GM12878 (cell line): ENCODE measurements at regions not wholly inside any gene's neighbourhood (a gene's known extent, or its start where the extent isn't known, plus 50 kb on each side); places are given as distances from the start of the nearest gene placed in this dataset.
"Not testable (repeated sequence)": the region's sequence is repeated elsewhere in the genome, so short reads cannot be mapped to it uniquely, and the experiment has no call there.

Experiments
- ATAC-seq: fragments of 200-7000 bp; cut with Tn5 transposase; 3 replicates; pipeline ENCODE4 v1.9.1; 2020; ENCODE audit warnings: mild to moderate bottlenecking, moderate library complexity
- BruUV-seq: library from RNA; stranded (reverse); fragments of 400-500 nt; replicated peaks from 2 replicates; lab custom pipeline; 2021; lab: Mats Ljungman, UMichigan
- CTCF ChIA-PET: fragments of 300-600 bp; sonication (Branson Sonifier 250); formaldehyde crosslinking; extraction: SDS; loops from one replicate; lab custom pipeline; 2021; ENCODE audit warnings: inconsistent platforms; lab: Yijun Ruan, JAX
- POLR2A ChIA-PET: fragments of 350-600 bp; formaldehyde crosslinking; extraction: SDS; loops from one replicate; lab custom pipeline; 2021; ENCODE audit warnings: inconsistent platforms; lab: Charles Lee
- RAD21 ChIA-PET: fragments of 300-600 bp; sonication (Branson Sonifier 250); formaldehyde crosslinking; loops from one replicate; lab custom pipeline; 2023; ENCODE audit warnings: antibody characterized with exemption; ENCODE audit not compliant: unreplicated experiment; lab: Charles Lee
- SMC1A ChIA-PET: fragments of 300-600 bp; sonication (Branson Sonifier 250); formaldehyde crosslinking; loops from one replicate; lab custom pipeline; 2023; ENCODE audit not compliant: unreplicated experiment, uncharacterized antibody; lab: Charles Lee
- DNase-seq: peaks from one replicate; pipeline ENCODE4 v3.0.0-alpha.2; 2011; ENCODE audit warnings: low read depth, low spot score
- FAIRE-seq: peaks from 3 replicates; lab custom pipeline; 2011; peaks lifted over from hg19 to GRCh38; lab: Jason Lieb, UNC
- H2AFZ ChIP-seq: 2 replicates; pipeline ENCODE4 v1.6.0; 2011; ENCODE audit warnings: low read depth, low read length, control low read depth; ENCODE audit not compliant: control insufficient read depth
- H3K27ac ChIP-seq: 2 replicates; pipeline ENCODE4 v1.5.1; 2011; ENCODE audit warnings: control low read depth; ENCODE audit not compliant: control insufficient read depth, insufficient read depth
- H3K27me3 ChIP-seq, 2 experiments: replicated peaks in 1 of 2; 2 replicates each; pipeline versions ENCODE4 v1.6.0 to v1.6.1; 2011; ENCODE audit warnings: low read length in 1 of 2; ENCODE audit not compliant: control insufficient read depth in 2 of 2, insufficient read depth in 2 of 2
- H3K36me3 ChIP-seq, 2 experiments: 2 replicates each; pipeline ENCODE4 v1.5.1; 2011; ENCODE audit warnings: low read length in 1 of 2; ENCODE audit not compliant: control insufficient read depth in 2 of 2, insufficient read depth in 2 of 2
- H3K4me1 ChIP-seq: 2 replicates; pipeline ENCODE4 v1.6.1; 2011; ENCODE audit warnings: mild to moderate bottlenecking, low read length, moderate library complexity, mixed read lengths; ENCODE audit not compliant: control insufficient read depth, insufficient read depth
- H3K4me2 ChIP-seq: 2 replicates; pipeline ENCODE4 v1.6.0; 2011; ENCODE audit warnings: control low read depth; ENCODE audit not compliant: control insufficient read depth, insufficient read depth
- H3K4me3 ChIP-seq: fragments of 200-600 bp; sonication (generic); 2 replicates; pipeline ENCODE4 v1.5.1; 2016
- H3K79me2 ChIP-seq: 2 replicates; pipeline ENCODE4 v1.6.0; 2011; ENCODE audit warnings: low read length; ENCODE audit not compliant: control insufficient read depth, insufficient read depth
- H3K9ac ChIP-seq: 2 replicates; pipeline ENCODE4 v1.8.0; 2011; ENCODE audit warnings: low read length, control low read depth, mixed read lengths; ENCODE audit not compliant: control insufficient read depth, insufficient read depth
- H3K9me3 ChIP-seq: replicated peaks from 3 replicates; pipeline ENCODE4 v1.5.1; 2011; ENCODE audit warnings: mild to moderate bottlenecking, low read length; ENCODE audit not compliant: control insufficient read depth, insufficient read depth
- H4K20me1 ChIP-seq: 2 replicates; pipeline ENCODE4 v1.6.0; 2011; ENCODE audit not compliant: control insufficient read depth, insufficient read depth
- BHLHE40 ChIP-seq, 2 experiments: fragments of 450-650 bp in 1 of 2; IDR thresholded peaks; 2 replicates each; pipeline ENCODE4 v1.6.1; 2011 to 2017; ENCODE audit warnings: low read depth in 2 of 2, borderline replicate concordance in 1 of 2, improper control_type of control experiment in 1 of 2, low read length in 1 of 2, mild to moderate bottlenecking in 1 of 2
- CHD1 ChIP-seq: IDR thresholded peaks from 2 replicates; pipeline ENCODE4 v1.6.1; 2012; ENCODE audit warnings: low read depth, low read length, improper control_type of control experiment
- ETV6 ChIP-seq, 2 experiments: fragments of 450-650 bp in 1 of 2; IDR thresholded peaks in 1 of 2; conservative IDR thresholded peaks in 1 of 2; 2 replicates each; pipeline ENCODE4 v1.6.1; 2014; ENCODE audit warnings: antibody characterized with exemption in 1 of 2, borderline replicate concordance in 1 of 2, low read depth in 1 of 2, mild to moderate bottlenecking in 1 of 2, moderate library complexity in 1 of 2
- MXI1 ChIP-seq: fragments of 150-350 bp; IDR thresholded peaks from 2 replicates; pipeline ENCODE4 v1.6.1; 2011; ENCODE audit warnings: low read depth, mild to moderate bottlenecking, inconsistent platforms, low read length, improper control_type of control experiment
- NKRF ChIP-seq: fragments of 450-650 bp; conservative IDR thresholded peaks from 2 replicates; pipeline ENCODE4 v1.6.1; 2017; ENCODE audit warnings: mild to moderate bottlenecking, moderate library complexity
- ZBED1 ChIP-seq: IDR thresholded peaks from 2 replicates; pipeline ENCODE4 v1.6.1; 2016; ENCODE audit warnings: borderline replicate concordance
- ZNF217 ChIP-seq: fragments of 450-650 bp; IDR thresholded peaks from 2 replicates; pipeline ENCODE4 v1.6.1; 2017; ENCODE audit warnings: antibody characterized with exemption, mild to moderate bottlenecking
- ZNF384 ChIP-seq: IDR thresholded peaks from 2 replicates; pipeline ENCODE4 v1.6.1; 2012; ENCODE audit warnings: low read depth, mild to moderate bottlenecking, low read length, improper control_type of control experiment, borderline replicate concordance
- WGBS: methylation state at CpG from one replicate; pipeline ENCODE4 v1.1.6; 2016; ENCODE audit warnings: low lambda C conversion rate; ENCODE audit not compliant: insufficient replicate concordance, insufficient coverage; ENCODE audit errors: missing lambda C conversion rate; 5-methylcytosine and 5-hydroxymethylcytosine counted together
- in situ Hi-C: fragments of 300-500 bp; cut with MboI; formaldehyde crosslinking; loops from 9 replicates; pipeline ENCODE4 v1.14.3; 2018; ENCODE audit warnings: mixed read lengths
- intact Hi-C: fragments of 100-400 bp; cut with micrococcal nuclease; formaldehyde crosslinking; loops from one replicate; pipeline ENCODE4 v1.14.2; 2022; ENCODE audit not compliant: unreplicated experiment

GRCh38 chr4:133278591-133278990 is 129.5 kb downstream of the PCDH10 start (continued):
- TF ChIP-seq ETV6 (conservative IDR thresholded peaks at IDR 0.05 in 1 of 2, IDR thresholded peaks at IDR 0.05 in 1 of 2; ENCODE audit: borderline replicate concordance in 1 of 2, low read depth in 1 of 2) (no peak), MXI1 (no peak), ZBED1 (no peak), CHD1 (no peak), ZNF384 (no peak), BHLHE40 (IDR thresholded peaks at IDR 0.05; ENCODE audit: borderline replicate concordance in 1 of 2, low read depth in 2 of 2, low read length in 1 of 2) (no peak), ZNF217 (no peak), NKRF (no peak)

- WGBS, result 53% methylated on average over 4 of the region's 4 CpGs
- SMC1A ChIA-PET, H2AFZ ChIP-seq, H3K4me3 ChIP-seq, RAD21 ChIA-PET, H3K27me3 ChIP-seq, H3K27ac ChIP-seq, in situ Hi-C loops, CTCF ChIA-PET, H3K4me2 ChIP-seq, H3K9ac ChIP-seq, H3K4me1 ChIP-seq, BruUV-seq, H3K9me3 ChIP-seq, ATAC-seq, POLR2A ChIA-PET, intact Hi-C loops, FAIRE-seq, H3K79me2 ChIP-seq, H4K20me1 ChIP-seq, DNase-seq, H3K36me3 ChIP-seq: not testable (repeated sequence)
These were observed 128.8 kb downstream of the PCDH10 start for GRCh38 chr4:133277940-133278339.
